SU-DHL-6 (cell line): ENCODE measurements at regions not wholly inside any gene's neighbourhood (a gene's known extent, or its start where the extent isn't known, plus 50 kb on each side); places are given as distances from the start of the nearest gene placed in this dataset.

Experiments used
- H2AFZ ChIP-seq: fragments of 200-600 bp; sonication (generic); 2 replicates; pipeline ENCODE4 v1.6.1; 2014; ENCODE audit warnings: low read depth, mild to moderate bottlenecking, moderate library complexity, mixed read lengths, antibody characterized with exemption, low read length; ENCODE audit not compliant: severe bottlenecking
- H3F3A ChIP-seq: fragments of 200-600 bp; shearing (Covaris generic); 2 replicates; pipeline ENCODE4 v1.6.0; 2016; ENCODE audit warnings: antibody characterized with exemption, mild to moderate bottlenecking; ENCODE audit not compliant: insufficient read depth
- H3K27ac ChIP-seq: fragments of 200-600 bp; sonication (generic); 2 replicates; pipeline ENCODE4 v1.5.1; 2016; ENCODE audit warnings: low read depth, mild to moderate bottlenecking, low read length, moderate library complexity, mixed read lengths
- H3K27me3 ChIP-seq: fragments of 200-600 bp; sonication (generic), shearing (Covaris generic); 2 replicates; pipeline ENCODE4 v1.6.0; 2014; ENCODE audit warnings: mild to moderate bottlenecking, low read length
- H3K36me3 ChIP-seq: fragments of 200-600 bp; sonication (generic); 2 replicates; pipeline ENCODE4 v1.6.1; 2014; ENCODE audit warnings: mild to moderate bottlenecking, low read length, mixed read lengths
- H3K4me2 ChIP-seq: fragments of 300-600, 200-600 bp; shearing (Covaris generic), sonication (generic); 2 replicates; pipeline ENCODE4 v1.6.0; 2014; ENCODE audit warnings: low read length, low read depth, mild to moderate bottlenecking; ENCODE audit not compliant: poor library complexity, severe bottlenecking
- H3K4me3 ChIP-seq: fragments of 200-600 bp; sonication (generic); 2 replicates; pipeline ENCODE4 v1.5.1; 2014; ENCODE audit warnings: antibody characterized with exemption, low read length, mild to moderate bottlenecking, mixed read lengths; ENCODE audit not compliant: insufficient read depth, poor library complexity, severe bottlenecking
- H3K79me2 ChIP-seq: fragments of 200-600 bp; sonication (generic); 2 replicates; pipeline ENCODE4 v1.6.1; 2014; ENCODE audit warnings: mild to moderate bottlenecking, low read length, moderate library complexity; ENCODE audit not compliant: insufficient read depth
- H3K9ac ChIP-seq: fragments of 200-600 bp; sonication (generic); 2 replicates; pipeline ENCODE4 v1.7.0; 2014; ENCODE audit warnings: mild to moderate bottlenecking, low read length
- H3K9me2 ChIP-seq: fragments of 200-600 bp; sonication (generic); replicated peaks from 2 replicates; pipeline ENCODE4 v1.6.1; 2014; ENCODE audit warnings: low read length; ENCODE audit not compliant: insufficient read depth
- H3K9me3 ChIP-seq: fragments of 200-600 bp; sonication (generic); 2 replicates; pipeline ENCODE4 v1.6.1; 2014; ENCODE audit warnings: low read length, mixed read lengths; ENCODE audit not compliant: insufficient read depth
- H4K20me1 ChIP-seq: fragments of 200-600 bp; sonication (generic); 2 replicates; pipeline ENCODE4 v1.6.1; 2014; ENCODE audit warnings: low read depth, mild to moderate bottlenecking, antibody characterized with exemption, low read length, moderate library complexity, mixed read lengths
- EZH2phosphoT487 ChIP-seq: fragments of 200-600 bp; sonication (generic), shearing (Covaris generic); conservative IDR thresholded peaks from 2 replicates; pipeline ENCODE4 v1.6.1; 2018; ENCODE audit warnings: mild to moderate bottlenecking, antibody characterized with exemption, low read length, moderate library complexity, mixed read lengths
- TF ChIP-seq, protein P1 (sequence below): fragments of 200-600 bp; sonication (generic); IDR thresholded peaks from one replicate; pipeline ENCODE4 v1.5.1; 2017; ENCODE audit warnings: antibody characterized with exemption, mild to moderate bottlenecking, low read length, moderate library complexity; ENCODE audit not compliant: insufficient read depth, poor library complexity, severe bottlenecking

DNA sequence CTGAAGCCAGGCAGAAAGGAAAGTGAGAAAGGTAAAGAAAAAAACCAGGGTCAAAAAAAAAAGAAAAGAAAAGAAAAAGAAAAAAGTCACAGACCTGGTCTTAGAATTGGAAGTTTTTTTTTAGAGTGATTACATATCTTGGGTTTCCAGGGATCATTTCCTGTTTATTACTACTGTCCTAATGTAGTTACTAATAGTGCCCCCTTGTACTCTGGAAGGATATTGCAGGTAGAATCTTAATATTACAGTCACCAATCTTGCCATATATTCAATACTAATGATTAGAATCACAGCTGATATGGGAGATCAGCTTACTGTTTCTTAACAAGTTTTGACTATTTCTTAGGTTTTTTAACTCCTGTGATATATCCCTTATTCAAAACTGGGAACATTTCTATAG is 543.2 kb upstream of the CDH6 start:
- H3K27ac ChIP-seq: no peak overlapping the region
- no peaks in the 10 kb centered on the region for H3K36me3 ChIP-seq
- no peaks in the 10 kb centered on the region for H3K9me2 ChIP-seq
- no peak overlapping the region for H3K4me3 ChIP-seq
- H3K9ac ChIP-seq: no peak overlapping the region
- no peaks in the 10 kb centered on the region; the same call in 1 of the 2 replicates for H3K9me3 ChIP-seq
- no peak for TF ChIP-seq EZH2phosphoT487
- TF ChIP-seq, protein P1, sequence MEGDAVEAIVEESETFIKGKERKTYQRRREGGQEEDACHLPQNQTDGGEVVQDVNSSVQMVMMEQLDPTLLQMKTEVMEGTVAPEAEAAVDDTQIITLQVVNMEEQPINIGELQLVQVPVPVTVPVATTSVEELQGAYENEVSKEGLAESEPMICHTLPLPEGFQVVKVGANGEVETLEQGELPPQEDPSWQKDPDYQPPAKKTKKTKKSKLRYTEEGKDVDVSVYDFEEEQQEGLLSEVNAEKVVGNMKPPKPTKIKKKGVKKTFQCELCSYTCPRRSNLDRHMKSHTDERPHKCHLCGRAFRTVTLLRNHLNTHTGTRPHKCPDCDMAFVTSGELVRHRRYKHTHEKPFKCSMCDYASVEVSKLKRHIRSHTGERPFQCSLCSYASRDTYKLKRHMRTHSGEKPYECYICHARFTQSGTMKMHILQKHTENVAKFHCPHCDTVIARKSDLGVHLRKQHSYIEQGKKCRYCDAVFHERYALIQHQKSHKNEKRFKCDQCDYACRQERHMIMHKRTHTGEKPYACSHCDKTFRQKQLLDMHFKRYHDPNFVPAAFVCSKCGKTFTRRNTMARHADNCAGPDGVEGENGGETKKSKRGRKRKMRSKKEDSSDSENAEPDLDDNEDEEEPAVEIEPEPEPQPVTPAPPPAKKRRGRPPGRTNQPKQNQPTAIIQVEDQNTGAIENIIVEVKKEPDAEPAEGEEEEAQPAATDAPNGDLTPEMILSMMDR: no peak
- H4K20me1 ChIP-seq: no peaks in the 10 kb centered on the region
- no peaks in the 10 kb centered on the region for H3F3A ChIP-seq
- H3K27me3 ChIP-seq: no peaks in the 10 kb centered on the region
- no peak overlapping the region for H2AFZ ChIP-seq
- no peaks in the 10 kb centered on the region for H3K79me2 ChIP-seq
- H3K4me2 ChIP-seq: no peak overlapping the region

DNA sequence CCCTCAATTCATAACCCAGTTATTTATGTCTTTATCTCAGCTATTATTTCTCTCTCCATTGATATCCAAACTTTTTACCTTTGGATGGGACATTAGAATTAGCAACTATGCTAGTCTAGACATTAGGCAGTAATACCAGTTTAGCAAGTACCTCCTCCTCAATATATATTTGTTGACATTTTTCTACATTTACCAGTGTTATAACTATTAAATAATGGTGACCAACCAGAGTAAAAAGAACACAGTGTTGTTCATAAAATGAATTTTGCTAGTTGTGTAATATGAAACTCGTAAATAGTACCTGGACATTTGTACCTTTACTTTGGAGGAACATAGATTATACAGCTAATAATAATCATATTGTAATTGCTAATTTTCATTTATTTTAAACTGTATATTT is 554.6 kb upstream of the CDH6 start:
- Histone ChIP-seq H3K36me3 (no peaks in the 10 kb centered on the region), H3K9me3 (no peaks in the 10 kb centered on the region; the same call in 1 of the 2 replicates), H3K4me2 (no peak overlapping the region), H2AFZ (no peak overlapping the region), H3K9me2 (no peaks in the 10 kb centered on the region), H3K79me2 (no peaks in the 10 kb centered on the region), H3K9ac (no peak overlapping the region), H3F3A (no peaks in the 10 kb centered on the region), H3K27me3 (no peaks in the 10 kb centered on the region), H3K27ac (no peak overlapping the region), H3K4me3 (no peak overlapping the region), H4K20me1 (no peaks in the 10 kb centered on the region)
- TF ChIP-seq, protein P1: no peak
- TF ChIP-seq EZH2phosphoT487: no peak

DNA sequence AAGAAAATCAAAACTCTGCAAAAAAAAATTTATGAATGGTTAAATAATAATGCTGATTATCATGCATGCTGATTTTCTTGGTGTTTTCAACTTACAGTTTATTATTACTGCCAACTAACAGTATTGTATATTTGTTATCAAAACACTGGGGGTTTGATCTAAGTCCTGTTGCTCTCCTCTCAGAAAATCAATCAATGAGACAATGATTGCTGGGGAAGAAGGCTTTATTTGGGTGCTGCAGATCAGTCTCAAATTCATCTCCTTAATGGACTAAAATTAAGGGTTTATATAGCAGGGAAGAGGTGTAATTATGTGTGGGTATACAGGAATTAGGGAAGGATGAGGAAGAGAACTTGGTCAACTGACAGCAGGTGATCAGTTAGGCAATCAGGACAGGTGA is 565.5 kb upstream of the CDH6 start:
- no peaks in the 10 kb centered on the region for H4K20me1 ChIP-seq
- H3F3A ChIP-seq: no peaks in the 10 kb centered on the region
- no peaks in the 10 kb centered on the region for H3K9me2 ChIP-seq
- H3K79me2 ChIP-seq: no peaks in the 10 kb centered on the region
- H3K4me2 ChIP-seq: no peak overlapping the region
- no peaks in the 10 kb centered on the region for H3K27me3 ChIP-seq
- no peaks in the 10 kb centered on the region for H3K36me3 ChIP-seq
- no peak overlapping the region for H3K27ac ChIP-seq
- no peak overlapping the region for H3K9ac ChIP-seq
- H2AFZ ChIP-seq: no peak overlapping the region
- no peak overlapping the region for H3K4me3 ChIP-seq
- TF ChIP-seq, protein P1: no peak
- TF ChIP-seq EZH2phosphoT487: no peak
- H3K9me3 ChIP-seq: no peaks in the 10 kb centered on the region
